Neural cell (in vitro differentiated cells): ENCODE measurements at regions not wholly inside any gene's neighbourhood (a gene's known extent, or its start where the extent isn't known, plus 50 kb on each side); places are given as distances from the start of the nearest gene placed in this dataset.

Experiments
- H2AFZ ChIP-seq: fragments of 200-600, 300-800 bp; sonication (generic), shearing (Covaris generic); 2 replicates; pipeline ENCODE4 v1.6.0; 2014; ENCODE audit warnings: low read depth, mild to moderate bottlenecking, antibody characterized with exemption, low read length, moderate library complexity
- H3F3A ChIP-seq: fragments of 200-600 bp; shearing (Covaris generic); 2 replicates; pipeline ENCODE4 v1.6.1; 2016; ENCODE audit warnings: mild to moderate bottlenecking, moderate library complexity, mixed read lengths, antibody characterized with exemption, low read length; ENCODE audit not compliant: insufficient read depth, poor library complexity, severe bottlenecking
- H3K27ac ChIP-seq: fragments of 200-600, 300-800 bp; sonication (generic), shearing (Covaris generic); 2 replicates; pipeline ENCODE4 v1.5.1; 2014; ENCODE audit warnings: mild to moderate bottlenecking, low read length, moderate library complexity
- H3K27me3 ChIP-seq: fragments of 300-800, 200-600 bp; sonication (generic), shearing (Covaris generic); 2 replicates; pipeline ENCODE4 v1.6.0; 2014; ENCODE audit warnings: mild to moderate bottlenecking, low read depth, low read length, moderate library complexity; ENCODE audit not compliant: insufficient read depth
- H3K36me3 ChIP-seq: fragments of 300-800, 200-600 bp; sonication (generic), shearing (Covaris generic); 2 replicates; pipeline ENCODE4 v1.5.1; 2014; ENCODE audit warnings: mild to moderate bottlenecking, antibody characterized with exemption, low read length, moderate library complexity; ENCODE audit not compliant: insufficient read depth
- H3K4me2 ChIP-seq: fragments of 300-800, 200-600 bp; sonication (generic), shearing (Covaris generic); 2 replicates; pipeline ENCODE4 v1.6.0; 2014; ENCODE audit warnings: mild to moderate bottlenecking, low read length
- H3K4me3 ChIP-seq: fragments of 300-800, 200-600 bp; sonication (generic), shearing (Covaris generic); 2 replicates; pipeline ENCODE4 v1.5.1; 2014; ENCODE audit warnings: mild to moderate bottlenecking, low read length, moderate library complexity
- H3K79me2 ChIP-seq: fragments of 200-600 bp; shearing (Covaris generic); replicated peaks from 2 replicates; pipeline ENCODE4 v1.6.0; 2014; ENCODE audit warnings: mild to moderate bottlenecking, low read length, moderate library complexity; ENCODE audit not compliant: insufficient read depth
- H3K9ac ChIP-seq: fragments of 300-800, 200-600 bp; sonication (generic), shearing (Covaris generic); 2 replicates; pipeline ENCODE4 v1.6.1; 2016; ENCODE audit warnings: mild to moderate bottlenecking, low read length, mixed read lengths
- H3K9me2 ChIP-seq: fragments of 200-600 bp; shearing (Covaris generic); 2 replicates; pipeline ENCODE4 v1.6.1; 2016; ENCODE audit warnings: mild to moderate bottlenecking, low read length, mixed read lengths; ENCODE audit not compliant: insufficient read depth
- H3K9me3 ChIP-seq: fragments of 200-600, 300-800 bp; sonication (generic), shearing (Covaris generic); 2 replicates; pipeline ENCODE4 v1.6.1; 2016; ENCODE audit warnings: mild to moderate bottlenecking, mixed run types, low read length, moderate library complexity, mixed read lengths
- H4K20me1 ChIP-seq: fragments of 200-600 bp; shearing (Covaris generic); 2 replicates; pipeline ENCODE4 v1.6.1; 2016; ENCODE audit warnings: mild to moderate bottlenecking, mixed run types; ENCODE audit not compliant: insufficient read depth
- CTCF ChIP-seq: fragments of 450-650 bp; IDR thresholded peaks from 2 replicates; pipeline ENCODE4 v1.5.1; 2014; ENCODE audit warnings: antibody characterized with exemption, mild to moderate bottlenecking, moderate library complexity; ENCODE audit not compliant: poor library complexity, severe bottlenecking
- EP300 ChIP-seq: fragments of 450-650 bp; conservative IDR thresholded peaks from 2 replicates; pipeline ENCODE4 v1.6.1; 2014; ENCODE audit warnings: antibody characterized with exemption, mild to moderate bottlenecking, moderate library complexity; ENCODE audit not compliant: poor library complexity, severe bottlenecking
- EZH2 ChIP-seq: fragments of 200-600, 300-800 bp; shearing (Covaris generic), sonication (generic); IDR thresholded peaks from 2 replicates; pipeline ENCODE4 v1.6.1; 2014; ENCODE audit warnings: antibody characterized with exemption, low read length, borderline replicate concordance, mild to moderate bottlenecking; ENCODE audit not compliant: insufficient read depth, poor library complexity, severe bottlenecking
- MXI1 ChIP-seq: fragments of 450-650 bp; conservative IDR thresholded peaks from 2 replicates; pipeline ENCODE4 v1.6.1; 2014; ENCODE audit warnings: antibody characterized with exemption, mild to moderate bottlenecking; ENCODE audit not compliant: poor library complexity, severe bottlenecking
- POLR2AphosphoS5 ChIP-seq: IDR thresholded peaks from 2 replicates; pipeline ENCODE4 v1.6.1; 2012
- RAD21 ChIP-seq: fragments of 450-650 bp; conservative IDR thresholded peaks from 2 replicates; pipeline ENCODE4 v1.6.1; 2014; ENCODE audit warnings: antibody characterized with exemption, mild to moderate bottlenecking, moderate library complexity
- REST ChIP-seq: IDR thresholded peaks from 2 replicates; pipeline ENCODE4 v1.6.1; 2012; ENCODE audit warnings: borderline replicate concordance
- SMC3 ChIP-seq: fragments of 450-650 bp; conservative IDR thresholded peaks from 2 replicates; pipeline ENCODE4 v1.6.1; 2014; ENCODE audit warnings: antibody characterized with exemption, mild to moderate bottlenecking, moderate library complexity; ENCODE audit not compliant: poor library complexity
- TAF1 ChIP-seq: IDR thresholded peaks from 2 replicates; pipeline ENCODE4 v1.6.1; 2012; ENCODE audit warnings: low read depth

- Histone ChIP-seq H3K36me3 (no peaks in the 10 kb centered on the region), H3K27ac (no peak overlapping the region), H3K4me3 (no peak overlapping the region), H3K9me3 (no peaks in the 10 kb centered on the region), H3K4me2 (no peak overlapping the region), H3K9me2 (no peaks in the 10 kb centered on the region), H2AFZ (no peak overlapping the region), H3F3A (no peaks in the 10 kb centered on the region), H3K79me2 (no peaks in the 10 kb centered on the region), H3K27me3 (no peaks in the 10 kb centered on the region), H4K20me1 (no peaks in the 10 kb centered on the region), H3K9ac (no peak overlapping the region)
- TF ChIP-seq MXI1 (no peak), TAF1 (no peak), EP300 (no peak), REST (no peak), RAD21 (no peak), POLR2AphosphoS5 (no peak), CTCF (no peak), SMC3 (no peak), EZH2 (no peak)
Measured at GRCh38 chr4:16988814-16989213, 90.4 kb upstream of the LDB2 start.

- Histone ChIP-seq H3K36me3 (no peaks in the 10 kb centered on the region), H3K9me2 (no peaks in the 10 kb centered on the region), H2AFZ (no peak overlapping the region), H3K9me3 (no peaks in the 10 kb centered on the region), H3K79me2 (no peaks in the 10 kb centered on the region), H3K27me3 (no peaks in the 10 kb centered on the region), H3F3A (no peaks in the 10 kb centered on the region), H3K4me2 (no peak overlapping the region), H4K20me1 (no peaks in the 10 kb centered on the region), H3K9ac (no peak overlapping the region), H3K27ac (no peak overlapping the region), H3K4me3 (no peak overlapping the region)
- TF ChIP-seq POLR2AphosphoS5 = no peak
- no peak for TF ChIP-seq EP300
- no peak for TF ChIP-seq RAD21
- no peak for TF ChIP-seq SMC3
- no peak for TF ChIP-seq MXI1
- no peak for TF ChIP-seq EZH2
- no peak for TF ChIP-seq CTCF
Measured at GRCh38 chr4:16977081-16977480, 78.6 kb upstream of the LDB2 start.
